ENCODE measurements at regions not wholly inside any gene's neighbourhood (a gene's known extent, or its start where the extent isn't known, plus 50 kb on each side); places are given as distances from the start of the nearest gene placed in this dataset.

DNA sequence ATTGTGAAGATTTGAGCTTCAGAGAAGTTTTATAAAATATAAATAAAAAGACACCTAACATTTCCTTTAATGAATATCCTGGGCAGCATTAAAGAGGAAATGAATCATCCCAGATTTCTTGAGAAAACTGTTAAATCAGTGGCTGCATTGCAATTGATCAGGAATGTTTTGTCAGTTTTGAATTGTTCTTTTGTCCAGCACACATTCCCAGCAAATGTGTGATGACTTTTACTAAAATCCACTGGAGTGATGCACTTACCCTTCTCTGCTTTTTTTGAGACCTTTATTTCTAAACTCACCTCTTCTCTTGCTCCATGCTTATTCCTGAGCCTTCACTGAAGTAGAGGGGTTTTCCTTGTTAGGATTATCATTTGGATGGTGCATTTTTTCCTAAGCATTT lies 1307.2 kb downstream of the CDH8 start:
- Histone ChIP-seq H3K9me2 (ENCODE audit: insufficient read depth) (no peaks in the 10 kb centered on the region; the same call in none of the 2 replicates), H3K79me2 (ENCODE audit: low read depth) (no peaks in the 10 kb centered on the region), H3K4me3 (no peak overlapping the region), H3F3A (ENCODE audit: insufficient read depth, low read depth) (no peaks in the 10 kb centered on the region), H3K9me3 (ENCODE audit: insufficient read depth, low read depth) (no peaks in the 10 kb centered on the region), H3K4me1 (replicated peaks; ENCODE audit: insufficient read depth) (no peaks in the 10 kb centered on the region), H3K4me2 (no peak overlapping the region), H4K20me1 (ENCODE audit: insufficient read depth) (no peaks in the 10 kb centered on the region), H3K27ac (no peak overlapping the region), H3K36me3 (ENCODE audit: low read depth) (no peaks in the 10 kb centered on the region), H3K27me3 (ENCODE audit: insufficient read depth, low read depth) (no peaks in the 10 kb centered on the region), H2AFZ (no peak overlapping the region)
- intact Hi-C loops (cut with micrococcal nuclease; ENCODE audit: unreplicated experiment), result no loop called here
- CTCF ChIA-PET, result no interaction called here
- POLR2A ChIA-PET (ENCODE audit: unreplicated experiment), result no interaction called here
- no peak for DNase-seq
- no TSS peak for BruUV-seq (replicated peaks)
- TF ChIP-seq, protein P1, sequence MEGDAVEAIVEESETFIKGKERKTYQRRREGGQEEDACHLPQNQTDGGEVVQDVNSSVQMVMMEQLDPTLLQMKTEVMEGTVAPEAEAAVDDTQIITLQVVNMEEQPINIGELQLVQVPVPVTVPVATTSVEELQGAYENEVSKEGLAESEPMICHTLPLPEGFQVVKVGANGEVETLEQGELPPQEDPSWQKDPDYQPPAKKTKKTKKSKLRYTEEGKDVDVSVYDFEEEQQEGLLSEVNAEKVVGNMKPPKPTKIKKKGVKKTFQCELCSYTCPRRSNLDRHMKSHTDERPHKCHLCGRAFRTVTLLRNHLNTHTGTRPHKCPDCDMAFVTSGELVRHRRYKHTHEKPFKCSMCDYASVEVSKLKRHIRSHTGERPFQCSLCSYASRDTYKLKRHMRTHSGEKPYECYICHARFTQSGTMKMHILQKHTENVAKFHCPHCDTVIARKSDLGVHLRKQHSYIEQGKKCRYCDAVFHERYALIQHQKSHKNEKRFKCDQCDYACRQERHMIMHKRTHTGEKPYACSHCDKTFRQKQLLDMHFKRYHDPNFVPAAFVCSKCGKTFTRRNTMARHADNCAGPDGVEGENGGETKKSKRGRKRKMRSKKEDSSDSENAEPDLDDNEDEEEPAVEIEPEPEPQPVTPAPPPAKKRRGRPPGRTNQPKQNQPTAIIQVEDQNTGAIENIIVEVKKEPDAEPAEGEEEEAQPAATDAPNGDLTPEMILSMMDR (conservative IDR thresholded peaks at IDR 0.05), result no peak
- no peak for TF ChIP-seq EZH2 (IDR thresholded peaks at IDR 0.05; ENCODE audit: low read depth)

DNA sequence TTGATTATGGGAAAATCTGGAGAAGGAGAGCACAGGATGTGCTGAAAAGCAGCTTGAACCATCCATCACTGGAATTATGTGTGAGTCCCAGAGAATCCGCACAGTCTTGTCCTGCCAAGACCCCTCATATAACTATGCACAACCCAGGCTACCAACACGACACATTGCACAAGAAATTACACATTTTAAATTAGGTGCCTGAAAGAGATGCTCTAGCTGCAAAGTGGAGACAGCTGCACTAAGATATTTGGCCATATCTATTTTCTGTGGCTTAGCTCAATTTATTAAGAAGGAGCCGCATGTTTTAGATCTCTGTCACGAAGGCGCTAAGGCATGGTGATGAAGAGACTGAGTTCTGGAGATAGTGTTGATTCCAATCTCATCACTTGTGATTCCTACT lies 1308.4 kb downstream of the CDH8 start:
- no peaks in the 10 kb centered on the region; the same call in none of the 2 replicates for H3K9me2 ChIP-seq (ENCODE audit: insufficient read depth)
- no peaks in the 10 kb centered on the region for H3K36me3 ChIP-seq (ENCODE audit: low read depth)
- no peak overlapping the region for H3K4me3 ChIP-seq
- no peak for TF ChIP-seq EZH2 (IDR thresholded peaks at IDR 0.05; ENCODE audit: low read depth)
- TF ChIP-seq, protein P1 (conservative IDR thresholded peaks at IDR 0.05), result no peak
- intact Hi-C loops (cut with micrococcal nuclease; ENCODE audit: unreplicated experiment), result no loop called here
- no peaks in the 10 kb centered on the region for H3K4me1 ChIP-seq (replicated peaks; ENCODE audit: insufficient read depth)
- CTCF ChIA-PET, result no interaction called here
- H3K9me3 ChIP-seq (ENCODE audit: insufficient read depth, low read depth), result no peaks in the 10 kb centered on the region
- H3K79me2 ChIP-seq (ENCODE audit: low read depth), result no peaks in the 10 kb centered on the region
- no peak overlapping the region for H3K4me2 ChIP-seq
- H4K20me1 ChIP-seq (ENCODE audit: insufficient read depth), result no peaks in the 10 kb centered on the region
- H2AFZ ChIP-seq, result no peak overlapping the region
- no peaks in the 10 kb centered on the region for H3F3A ChIP-seq (ENCODE audit: insufficient read depth, low read depth)
- POLR2A ChIA-PET (ENCODE audit: unreplicated experiment), result no interaction called here
- DNase-seq, result no peak
- no peaks in the 10 kb centered on the region for H3K27me3 ChIP-seq (ENCODE audit: insufficient read depth, low read depth)
- no peak overlapping the region for H3K27ac ChIP-seq
- no TSS peak for BruUV-seq (replicated peaks)

DNA sequence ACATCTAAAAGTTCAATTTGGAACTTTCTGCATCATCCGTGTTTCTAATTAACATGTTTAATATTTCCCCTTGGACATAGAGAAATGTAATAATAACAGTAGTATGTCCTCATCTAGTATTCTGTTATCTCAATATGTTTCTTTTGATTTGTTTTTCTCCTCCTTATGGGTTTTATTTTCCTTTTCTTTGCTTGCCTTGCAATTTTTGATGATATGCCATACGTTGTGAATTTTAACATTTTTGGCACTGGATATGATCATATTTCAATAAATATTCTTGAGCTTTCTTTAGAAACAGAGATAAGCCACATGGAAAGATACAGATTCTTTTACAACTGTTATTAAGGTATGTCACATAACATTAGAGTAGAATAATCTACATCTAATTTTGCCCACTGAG lies 1316.2 kb downstream of the CDH8 start:
- Histone ChIP-seq H3K27ac (no peak overlapping the region), H3F3A (ENCODE audit: insufficient read depth, low read depth) (no peaks in the 10 kb centered on the region), H3K9me2 (ENCODE audit: insufficient read depth) (no peaks in the 10 kb centered on the region; the same call in 1 of the 2 replicates), H3K9me3 (ENCODE audit: insufficient read depth, low read depth) (no peaks in the 10 kb centered on the region), H3K36me3 (ENCODE audit: low read depth) (no peaks in the 10 kb centered on the region), H3K4me3 (no peak overlapping the region), H3K4me2 (no peak overlapping the region), H3K79me2 (ENCODE audit: low read depth) (no peaks in the 10 kb centered on the region), H3K4me1 (replicated peaks; ENCODE audit: insufficient read depth) (no peaks in the 10 kb centered on the region), H3K27me3 (ENCODE audit: insufficient read depth, low read depth) (no peaks in the 10 kb centered on the region), H4K20me1 (ENCODE audit: insufficient read depth) (no peaks in the 10 kb centered on the region), H2AFZ (no peak overlapping the region)
- DNase-seq, result no peak
- TF ChIP-seq EZH2 (IDR thresholded peaks at IDR 0.05; ENCODE audit: low read depth), result no peak
- TF ChIP-seq, protein P1 (conservative IDR thresholded peaks at IDR 0.05), result no peak
- intact Hi-C loops (cut with micrococcal nuclease; ENCODE audit: unreplicated experiment), result no loop called here
- POLR2A ChIA-PET (ENCODE audit: unreplicated experiment), result no interaction called here
- CTCF ChIA-PET, result no interaction called here
- BruUV-seq (replicated peaks), result no TSS peak

All from PC-9 (cell line).